ENCODE measurements at regions not wholly inside any gene's neighbourhood (a gene's known extent, or its start where the extent isn't known, plus 50 kb on each side); places are given as distances from the start of the nearest gene placed in this dataset.

DNA sequence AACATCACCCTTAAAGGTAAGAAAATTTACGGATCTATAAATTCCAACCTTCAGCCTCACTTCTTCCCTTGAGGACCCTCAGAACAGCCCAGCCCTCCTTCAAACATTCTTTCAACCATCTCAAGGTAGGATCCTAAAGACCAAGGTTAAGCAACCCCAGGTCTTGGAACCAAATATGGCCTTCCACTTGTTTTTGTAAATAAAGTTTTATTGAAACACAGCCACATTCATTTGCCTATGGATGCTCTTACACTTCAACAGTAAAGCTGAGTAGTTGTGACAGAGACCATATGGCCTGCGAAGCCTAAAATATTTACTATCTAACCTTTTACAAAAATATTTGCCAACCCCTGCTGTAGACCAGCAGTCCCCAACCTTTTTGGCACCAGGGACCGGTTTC is 70.4 kb upstream of the NTRK3 start:
- CTCF ChIA-PET: no interaction called here
- Mint-ChIP-seq H3K36me3 (no peaks in the 10 kb centered on the region), H3K9me3 (no peaks in the 10 kb centered on the region), H3K27me3 (ENCODE audit: low read depth) (peaks cover 2% of the 10 kb centered on the region), H3K4me1 (no peaks in the 10 kb centered on the region), H3K4me3 (no peak overlapping the region), H3K27ac (no peak overlapping the region)
- POLR2A ChIA-PET: no interaction called here
- no peak for DNase-seq (ENCODE audit: low spot score)
- no peak for ATAC-seq
- TF ChIP-seq ZNF219 (CRISPR knock-in tag; IDR thresholded peaks at IDR 0.05; ENCODE audit: borderline replicate concordance): no peak
- TF ChIP-seq, protein P1, sequence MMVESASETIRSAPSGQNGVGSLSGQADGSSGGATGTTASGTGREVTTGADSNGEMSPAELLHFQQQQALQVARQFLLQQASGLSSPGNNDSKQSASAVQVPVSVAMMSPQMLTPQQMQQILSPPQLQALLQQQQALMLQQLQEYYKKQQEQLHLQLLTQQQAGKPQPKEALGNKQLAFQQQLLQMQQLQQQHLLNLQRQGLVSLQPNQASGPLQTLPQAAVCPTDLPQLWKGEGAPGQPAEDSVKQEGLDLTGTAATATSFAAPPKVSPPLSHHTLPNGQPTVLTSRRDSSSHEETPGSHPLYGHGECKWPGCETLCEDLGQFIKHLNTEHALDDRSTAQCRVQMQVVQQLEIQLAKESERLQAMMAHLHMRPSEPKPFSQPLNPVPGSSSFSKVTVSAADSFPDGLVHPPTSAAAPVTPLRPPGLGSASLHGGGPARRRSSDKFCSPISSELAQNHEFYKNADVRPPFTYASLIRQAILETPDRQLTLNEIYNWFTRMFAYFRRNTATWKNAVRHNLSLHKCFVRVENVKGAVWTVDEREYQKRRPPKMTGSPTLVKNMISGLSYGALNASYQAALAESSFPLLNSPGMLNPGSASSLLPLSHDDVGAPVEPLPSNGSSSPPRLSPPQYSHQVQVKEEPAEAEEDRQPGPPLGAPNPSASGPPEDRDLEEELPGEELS (CRISPR knock-in tag; IDR thresholded peaks at IDR 0.05): no peak

DNA sequence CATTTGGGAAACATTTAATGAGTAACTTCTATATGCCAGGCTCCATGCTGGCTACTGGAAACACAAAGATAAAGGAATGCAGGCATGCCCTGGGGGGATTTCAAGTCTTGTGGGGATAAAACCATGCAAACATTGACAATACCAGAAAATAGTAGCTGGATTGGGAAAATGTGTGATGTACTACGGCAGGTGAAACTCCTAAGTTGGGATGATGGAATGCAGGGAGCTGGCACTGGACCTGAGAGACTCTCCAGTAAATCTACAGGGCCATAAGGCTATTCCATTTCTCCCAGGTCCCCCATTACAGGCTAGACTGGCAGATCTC is 68.2 kb upstream of the NTRK3 start:
- no peak overlapping the region for H3K27ac Mint-ChIP-seq
- no peak overlapping the region for H3K4me3 Mint-ChIP-seq
- CTCF ChIA-PET: interaction anchor here (1.3 to 1.6 kb wide), 2 partner anchors 77 to 125 kb away, joined by 4 to 5 read pairs; no protein-coding TSS in a partner anchor
- peaks cover 2% of the 10 kb centered on the region for H3K27me3 Mint-ChIP-seq (ENCODE audit: low read depth)
- POLR2A ChIA-PET: no interaction called here
- H3K4me1 Mint-ChIP-seq: peaks cover 3% of the 10 kb centered on the region; the same call in 1 of the 2 replicates
- no peaks in the 10 kb centered on the region; the same call in 1 of the 2 replicates for H3K9me3 Mint-ChIP-seq
- ATAC-seq: no peak
- H3K36me3 Mint-ChIP-seq: no peaks in the 10 kb centered on the region
- no peak for DNase-seq (ENCODE audit: low spot score)
- TF ChIP-seq ZNF396 (CRISPR knock-in tag; IDR thresholded peaks at IDR 0.05; ENCODE audit: borderline replicate concordance) (no peak), ZNF219 (CRISPR knock-in tag; IDR thresholded peaks at IDR 0.05; ENCODE audit: borderline replicate concordance) (no peak), SMAD3 (CRISPR knock-in tag; IDR thresholded peaks at IDR 0.05; ENCODE audit: borderline replicate concordance) (no peak), GRHL2 (CRISPR knock-in tag; IDR thresholded peaks at IDR 0.05; ENCODE audit: insufficient replicate concordance, severe bottlenecking) (no peak), NR1H2 (CRISPR knock-in tag; IDR thresholded peaks at IDR 0.05) (no peak), FOXJ3 (CRISPR knock-in tag; IDR thresholded peaks at IDR 0.05; ENCODE audit: borderline replicate concordance) (no peak), NFATC4 (CRISPR knock-in tag; IDR thresholded peaks at IDR 0.05) (no peak), CBFB (CRISPR knock-in tag; IDR thresholded peaks at IDR 0.05; ENCODE audit: low read depth) (no peak)
- TF ChIP-seq, protein P2, sequence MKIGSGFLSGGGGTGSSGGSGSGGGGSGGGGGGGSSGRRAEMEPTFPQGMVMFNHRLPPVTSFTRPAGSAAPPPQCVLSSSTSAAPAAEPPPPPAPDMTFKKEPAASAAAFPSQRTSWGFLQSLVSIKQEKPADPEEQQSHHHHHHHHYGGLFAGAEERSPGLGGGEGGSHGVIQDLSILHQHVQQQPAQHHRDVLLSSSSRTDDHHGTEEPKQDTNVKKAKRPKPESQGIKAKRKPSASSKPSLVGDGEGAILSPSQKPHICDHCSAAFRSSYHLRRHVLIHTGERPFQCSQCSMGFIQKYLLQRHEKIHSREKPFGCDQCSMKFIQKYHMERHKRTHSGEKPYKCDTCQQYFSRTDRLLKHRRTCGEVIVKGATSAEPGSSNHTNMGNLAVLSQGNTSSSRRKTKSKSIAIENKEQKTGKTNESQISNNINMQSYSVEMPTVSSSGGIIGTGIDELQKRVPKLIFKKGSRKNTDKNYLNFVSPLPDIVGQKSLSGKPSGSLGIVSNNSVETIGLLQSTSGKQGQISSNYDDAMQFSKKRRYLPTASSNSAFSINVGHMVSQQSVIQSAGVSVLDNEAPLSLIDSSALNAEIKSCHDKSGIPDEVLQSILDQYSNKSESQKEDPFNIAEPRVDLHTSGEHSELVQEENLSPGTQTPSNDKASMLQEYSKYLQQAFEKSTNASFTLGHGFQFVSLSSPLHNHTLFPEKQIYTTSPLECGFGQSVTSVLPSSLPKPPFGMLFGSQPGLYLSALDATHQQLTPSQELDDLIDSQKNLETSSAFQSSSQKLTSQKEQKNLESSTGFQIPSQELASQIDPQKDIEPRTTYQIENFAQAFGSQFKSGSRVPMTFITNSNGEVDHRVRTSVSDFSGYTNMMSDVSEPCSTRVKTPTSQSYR (CRISPR knock-in tag; IDR thresholded peaks at IDR 0.05): no peak
- TF ChIP-seq, protein P3, sequence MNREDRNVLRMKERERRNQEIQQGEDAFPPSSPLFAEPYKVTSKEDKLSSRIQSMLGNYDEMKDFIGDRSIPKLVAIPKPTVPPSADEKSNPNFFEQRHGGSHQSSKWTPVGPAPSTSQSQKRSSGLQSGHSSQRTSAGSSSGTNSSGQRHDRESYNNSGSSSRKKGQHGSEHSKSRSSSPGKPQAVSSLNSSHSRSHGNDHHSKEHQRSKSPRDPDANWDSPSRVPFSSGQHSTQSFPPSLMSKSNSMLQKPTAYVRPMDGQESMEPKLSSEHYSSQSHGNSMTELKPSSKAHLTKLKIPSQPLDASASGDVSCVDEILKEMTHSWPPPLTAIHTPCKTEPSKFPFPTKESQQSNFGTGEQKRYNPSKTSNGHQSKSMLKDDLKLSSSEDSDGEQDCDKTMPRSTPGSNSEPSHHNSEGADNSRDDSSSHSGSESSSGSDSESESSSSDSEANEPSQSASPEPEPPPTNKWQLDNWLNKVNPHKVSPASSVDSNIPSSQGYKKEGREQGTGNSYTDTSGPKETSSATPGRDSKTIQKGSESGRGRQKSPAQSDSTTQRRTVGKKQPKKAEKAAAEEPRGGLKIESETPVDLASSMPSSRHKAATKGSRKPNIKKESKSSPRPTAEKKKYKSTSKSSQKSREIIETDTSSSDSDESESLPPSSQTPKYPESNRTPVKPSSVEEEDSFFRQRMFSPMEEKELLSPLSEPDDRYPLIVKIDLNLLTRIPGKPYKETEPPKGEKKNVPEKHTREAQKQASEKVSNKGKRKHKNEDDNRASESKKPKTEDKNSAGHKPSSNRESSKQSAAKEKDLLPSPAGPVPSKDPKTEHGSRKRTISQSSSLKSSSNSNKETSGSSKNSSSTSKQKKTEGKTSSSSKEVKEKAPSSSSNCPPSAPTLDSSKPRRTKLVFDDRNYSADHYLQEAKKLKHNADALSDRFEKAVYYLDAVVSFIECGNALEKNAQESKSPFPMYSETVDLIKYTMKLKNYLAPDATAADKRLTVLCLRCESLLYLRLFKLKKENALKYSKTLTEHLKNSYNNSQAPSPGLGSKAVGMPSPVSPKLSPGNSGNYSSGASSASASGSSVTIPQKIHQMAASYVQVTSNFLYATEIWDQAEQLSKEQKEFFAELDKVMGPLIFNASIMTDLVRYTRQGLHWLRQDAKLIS (CRISPR knock-in tag; IDR thresholded peaks at IDR 0.05; ENCODE audit: borderline replicate concordance): no peak
- TF ChIP-seq, protein P4, sequence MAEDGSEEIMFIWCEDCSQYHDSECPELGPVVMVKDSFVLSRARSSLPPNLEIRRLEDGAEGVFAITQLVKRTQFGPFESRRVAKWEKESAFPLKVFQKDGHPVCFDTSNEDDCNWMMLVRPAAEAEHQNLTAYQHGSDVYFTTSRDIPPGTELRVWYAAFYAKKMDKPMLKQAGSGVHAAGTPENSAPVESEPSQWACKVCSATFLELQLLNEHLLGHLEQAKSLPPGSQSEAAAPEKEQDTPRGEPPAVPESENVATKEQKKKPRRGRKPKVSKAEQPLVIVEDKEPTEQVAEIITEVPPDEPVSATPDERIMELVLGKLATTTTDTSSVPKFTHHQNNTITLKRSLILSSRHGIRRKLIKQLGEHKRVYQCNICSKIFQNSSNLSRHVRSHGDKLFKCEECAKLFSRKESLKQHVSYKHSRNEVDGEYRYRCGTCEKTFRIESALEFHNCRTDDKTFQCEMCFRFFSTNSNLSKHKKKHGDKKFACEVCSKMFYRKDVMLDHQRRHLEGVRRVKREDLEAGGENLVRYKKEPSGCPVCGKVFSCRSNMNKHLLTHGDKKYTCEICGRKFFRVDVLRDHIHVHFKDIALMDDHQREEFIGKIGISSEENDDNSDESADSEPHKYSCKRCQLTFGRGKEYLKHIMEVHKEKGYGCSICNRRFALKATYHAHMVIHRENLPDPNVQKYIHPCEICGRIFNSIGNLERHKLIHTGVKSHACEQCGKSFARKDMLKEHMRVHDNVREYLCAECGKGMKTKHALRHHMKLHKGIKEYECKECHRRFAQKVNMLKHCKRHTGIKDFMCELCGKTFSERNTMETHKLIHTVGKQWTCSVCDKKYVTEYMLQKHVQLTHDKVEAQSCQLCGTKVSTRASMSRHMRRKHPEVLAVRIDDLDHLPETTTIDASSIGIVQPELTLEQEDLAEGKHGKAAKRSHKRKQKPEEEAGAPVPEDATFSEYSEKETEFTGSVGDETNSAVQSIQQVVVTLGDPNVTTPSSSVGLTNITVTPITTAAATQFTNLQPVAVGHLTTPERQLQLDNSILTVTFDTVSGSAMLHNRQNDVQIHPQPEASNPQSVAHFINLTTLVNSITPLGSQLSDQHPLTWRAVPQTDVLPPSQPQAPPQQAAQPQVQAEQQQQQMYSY (CRISPR knock-in tag; IDR thresholded peaks at IDR 0.05): no peak
- TF ChIP-seq, protein P1 (CRISPR knock-in tag; IDR thresholded peaks at IDR 0.05): no peak
- TF ChIP-seq, protein P5, sequence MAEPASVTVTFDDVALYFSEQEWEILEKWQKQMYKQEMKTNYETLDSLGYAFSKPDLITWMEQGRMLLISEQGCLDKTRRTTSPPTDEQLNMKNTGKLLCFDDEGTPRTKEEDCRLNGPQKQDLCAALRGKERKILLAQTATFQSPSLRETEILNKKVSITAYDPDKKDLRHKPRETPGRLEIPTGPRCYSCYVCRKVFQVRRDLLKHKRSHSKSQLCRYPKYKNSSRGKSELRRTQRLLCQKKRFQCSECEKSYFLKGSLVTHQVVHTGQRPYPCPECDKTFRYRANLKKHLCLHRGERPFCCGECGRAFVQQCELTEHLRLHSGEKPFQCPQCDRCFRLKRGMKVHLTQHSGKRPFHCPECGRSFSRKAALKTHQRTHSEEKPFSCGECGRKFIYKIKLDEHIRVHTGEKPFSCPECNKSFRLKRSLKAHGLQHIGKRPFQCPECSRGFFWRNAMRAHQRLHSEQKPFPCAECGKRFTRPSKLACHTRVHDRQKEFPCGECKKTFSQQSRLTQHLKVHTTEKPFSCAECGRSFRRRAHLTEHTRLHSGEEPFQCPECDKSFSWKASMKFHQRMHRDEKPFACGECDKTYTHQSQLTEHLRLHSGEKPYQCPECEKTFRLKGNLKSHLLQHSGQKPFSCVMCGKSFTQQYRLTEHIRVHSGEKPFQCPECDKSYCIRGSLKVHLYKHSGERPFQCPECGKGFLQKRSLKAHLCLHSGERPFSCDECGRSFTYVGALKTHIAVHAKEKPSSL (CRISPR knock-in tag; conservative IDR thresholded peaks at IDR 0.05): no peak
- TF ChIP-seq, protein P6, sequence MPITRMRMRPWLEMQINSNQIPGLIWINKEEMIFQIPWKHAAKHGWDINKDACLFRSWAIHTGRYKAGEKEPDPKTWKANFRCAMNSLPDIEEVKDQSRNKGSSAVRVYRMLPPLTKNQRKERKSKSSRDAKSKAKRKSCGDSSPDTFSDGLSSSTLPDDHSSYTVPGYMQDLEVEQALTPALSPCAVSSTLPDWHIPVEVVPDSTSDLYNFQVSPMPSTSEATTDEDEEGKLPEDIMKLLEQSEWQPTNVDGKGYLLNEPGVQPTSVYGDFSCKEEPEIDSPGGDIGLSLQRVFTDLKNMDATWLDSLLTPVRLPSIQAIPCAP (CRISPR knock-in tag; IDR thresholded peaks at IDR 0.05): no peak
- TF ChIP-seq, protein P7, sequence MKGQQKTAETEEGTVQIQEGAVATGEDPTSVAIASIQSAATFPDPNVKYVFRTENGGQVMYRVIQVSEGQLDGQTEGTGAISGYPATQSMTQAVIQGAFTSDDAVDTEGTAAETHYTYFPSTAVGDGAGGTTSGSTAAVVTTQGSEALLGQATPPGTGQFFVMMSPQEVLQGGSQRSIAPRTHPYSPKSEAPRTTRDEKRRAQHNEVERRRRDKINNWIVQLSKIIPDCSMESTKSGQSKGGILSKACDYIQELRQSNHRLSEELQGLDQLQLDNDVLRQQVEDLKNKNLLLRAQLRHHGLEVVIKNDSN (CRISPR knock-in tag; IDR thresholded peaks at IDR 0.05): no peak

Data from WTC11 (cell line).